H1 (cell line): ENCODE measurements at regions not wholly inside any gene's neighbourhood (a gene's known extent, or its start where the extent isn't known, plus 50 kb on each side); places are given as distances from the start of the nearest gene placed in this dataset.

ENCODE experiments used
- CTCF ChIA-PET: fragments of 300-600 bp; sonication (Branson Sonifier 250); formaldehyde crosslinking; loops from one replicate; lab custom pipeline; 2021; ENCODE audit not compliant: partially characterized antibody; lab: Charles Lee
- POLR2A ChIA-PET: fragments of 300-600 bp; sonication (Branson Sonifier 250); formaldehyde crosslinking; loops from one replicate; lab custom pipeline; 2021; ENCODE audit warnings: inconsistent platforms; ENCODE audit not compliant: partially characterized antibody; lab: Charles Lee
- DNase-seq, 2 experiments: peaks; one replicate each; pipeline versions ENCODE4 v3.0.0 to v3.0.0-alpha.2; 2010 to 2022; ENCODE audit warnings: low spot score in 2 of 2, low read depth in 1 of 2, mixed read lengths in 1 of 2
- FAIRE-seq: peaks from 2 replicates; lab custom pipeline; 2011; peaks lifted over from hg19 to GRCh38; lab: Jason Lieb, UNC
- H2AFZ ChIP-seq: 2 replicates; pipeline ENCODE4 v1.8.1; 2012; ENCODE audit warnings: low read length, inconsistent platforms
- H2AK5ac ChIP-seq: 2 replicates; pipeline ENCODE4 v1.6.1; 2013; ENCODE audit warnings: low read depth, low read length
- H2BK120ac ChIP-seq: replicated peaks from 2 replicates; pipeline ENCODE3; 2013; ENCODE audit warnings: low read depth, low read length, inconsistent platforms
- H2BK12ac ChIP-seq: 2 replicates; pipeline ENCODE4 v1.6.1; 2013; ENCODE audit warnings: low read depth, low read length
- H2BK15ac ChIP-seq: 2 replicates; pipeline ENCODE4 v1.6.1; 2013; ENCODE audit warnings: low read length
- H2BK20ac ChIP-seq: 2 replicates; pipeline ENCODE4 v1.6.1; 2013; ENCODE audit warnings: low read length
- H2BK5ac ChIP-seq: 2 replicates; pipeline ENCODE4 v1.6.1; 2013; ENCODE audit warnings: low read depth, low read length
- H3K14ac ChIP-seq: 2 replicates; pipeline ENCODE4 v1.6.1; 2013; ENCODE audit warnings: inconsistent platforms; ENCODE audit not compliant: insufficient read length
- H3K18ac ChIP-seq: 2 replicates; pipeline ENCODE4 v1.6.1; 2013; ENCODE audit warnings: low read length; ENCODE audit errors: extremely low read depth
- H3K23ac ChIP-seq: 2 replicates; pipeline ENCODE4 v1.6.1; 2013; ENCODE audit warnings: inconsistent platforms; ENCODE audit not compliant: insufficient read length
- H3K23me2 ChIP-seq: 2 replicates; pipeline ENCODE4 v1.6.1; 2013; ENCODE audit warnings: low read depth, low read length
- H3K27ac ChIP-seq: 2 replicates; pipeline ENCODE4 v1.6.1; 2011; ENCODE audit warnings: low read depth, low read length, inconsistent platforms
- H3K27me3 ChIP-seq, 4 experiments: replicated peaks in 1 of 4; 1 replicate in 1 of 4; 2 replicates in 3 of 4; pipeline versions ENCODE4 v1.6.1 to v1.8.1; 2011 to 2013; ENCODE audit warnings: low read length in 3 of 4, mild to moderate bottlenecking in 3 of 4, inconsistent platforms in 2 of 4, mixed read lengths in 2 of 4, moderate library complexity in 1 of 4; ENCODE audit not compliant: control insufficient read depth in 3 of 4, insufficient read depth in 3 of 4; ENCODE audit errors: extremely low read depth in 1 of 4
- H3K36me3 ChIP-seq, 4 experiments: 2 replicates each; pipeline versions ENCODE4 v1.6.1 to v1.8.1; 2011 to 2013; ENCODE audit warnings: mild to moderate bottlenecking in 4 of 4, low read length in 3 of 4, moderate library complexity in 2 of 4, control low read depth in 1 of 4, inconsistent platforms in 1 of 4; ENCODE audit not compliant: insufficient read depth in 4 of 4, control insufficient read depth in 2 of 4
- H3K4ac ChIP-seq: replicated peaks from 2 replicates; pipeline ENCODE3; 2013; ENCODE audit warnings: low read length, low read depth, mixed read lengths, inconsistent platforms; ENCODE audit not compliant: insufficient read length
- H3K4me1 ChIP-seq, 4 experiments: replicated peaks in 1 of 4; 1 replicate in 1 of 4; 2 replicates in 3 of 4; pipeline versions ENCODE4 v1.6.1 to v1.8.1; 2011 to 2013; ENCODE audit warnings: low read length in 3 of 4, inconsistent platforms in 2 of 4, mixed read lengths in 1 of 4; ENCODE audit not compliant: insufficient read depth in 4 of 4, control insufficient read depth in 3 of 4
- H3K4me2 ChIP-seq, 2 experiments: 2 replicates each; pipeline versions ENCODE4 v1.6.1 to v1.8.1; 2011 to 2013; ENCODE audit warnings: low read depth in 2 of 2, low read length in 2 of 2, control low read depth in 1 of 2, inconsistent platforms in 1 of 2, mild to moderate bottlenecking in 1 of 2; ENCODE audit not compliant: insufficient read depth in 1 of 2
- H3K4me3 ChIP-seq, 4 experiments: fragments of 200-600, 300-600 bp in 1 of 4; sonication (generic), shearing (Covaris generic), sonication (Bioruptor Twin) in 1 of 4; 2 replicates each; pipeline versions ENCODE4 v1.5.1 to v1.8.1; 2011 to 2016; ENCODE audit warnings: low read length in 4 of 4, low read depth in 3 of 4, control low read depth in 2 of 4, inconsistent platforms in 2 of 4, mild to moderate bottlenecking in 2 of 4, mixed read lengths in 1 of 4, moderate library complexity in 1 of 4; ENCODE audit not compliant: insufficient read depth in 2 of 4; ENCODE audit errors: extremely low read depth in 1 of 4
- H3K56ac ChIP-seq: replicated peaks from 2 replicates; pipeline ENCODE3; 2013; ENCODE audit warnings: low read depth, mild to moderate bottlenecking, mixed read lengths, low read length, inconsistent platforms; ENCODE audit not compliant: insufficient read length
- H3K79me1 ChIP-seq: 2 replicates; pipeline ENCODE4 v1.6.1; 2013; ENCODE audit warnings: low read depth, low read length, control low read depth
- H3K79me2 ChIP-seq, 2 experiments: 2 replicates each; pipeline versions ENCODE4 v1.6.1 to v1.8.1; 2012 to 2013; ENCODE audit warnings: low read length in 2 of 2, mild to moderate bottlenecking in 2 of 2, inconsistent platforms in 1 of 2; ENCODE audit not compliant: insufficient read depth in 2 of 2, control insufficient read depth in 1 of 2
- H3K9ac ChIP-seq, 4 experiments: replicated peaks in 1 of 4; 1 replicate in 1 of 4; 2 replicates in 3 of 4; pipeline versions ENCODE4 v1.6.1 to v1.8.1; 2011 to 2013; ENCODE audit warnings: low read depth in 3 of 4, low read length in 3 of 4, control low read depth in 2 of 4, mild to moderate bottlenecking in 2 of 4, moderate library complexity in 2 of 4, inconsistent platforms in 1 of 4; ENCODE audit errors: extremely low read depth in 1 of 4
- H3K9me3 ChIP-seq, 2 experiments: 2 replicates each; pipeline versions ENCODE4 v1.6.1 to v1.8.1; 2012 to 2013; ENCODE audit warnings: mild to moderate bottlenecking in 2 of 2, moderate library complexity in 2 of 2, control low read depth in 1 of 2, inconsistent platforms in 1 of 2, low read depth in 1 of 2, low read length in 1 of 2, mixed read lengths in 1 of 2; ENCODE audit not compliant: insufficient read depth in 2 of 2
- H4K20me1 ChIP-seq, 2 experiments: replicated peaks in 1 of 2; 2 replicates each; pipeline versions ENCODE3 to v1.8.1; 2011 to 2013; ENCODE audit warnings: inconsistent platforms in 2 of 2, low read length in 2 of 2, mild to moderate bottlenecking in 1 of 2; ENCODE audit not compliant: insufficient read depth in 2 of 2, control insufficient read depth in 1 of 2
- H4K5ac ChIP-seq: 2 replicates; pipeline ENCODE4 v1.6.1; 2013; ENCODE audit warnings: low read length, low read depth, mixed read lengths, inconsistent platforms; ENCODE audit not compliant: insufficient read length
- H4K8ac ChIP-seq: 2 replicates; pipeline ENCODE4 v1.8.0; 2013; ENCODE audit warnings: mild to moderate bottlenecking, moderate library complexity, low read length, inconsistent platforms; ENCODE audit not compliant: insufficient read depth; ENCODE audit errors: extremely low read depth
- H4K91ac ChIP-seq: replicated peaks from 2 replicates; pipeline ENCODE3; 2013; ENCODE audit warnings: low read length, mixed read lengths, inconsistent platforms; ENCODE audit not compliant: insufficient read length
- CBX5 ChIP-seq: fragments of 300-800, 300-1000 bp; sonication (generic); IDR thresholded peaks from 2 replicates; pipeline ENCODE4 v1.7.1; 2016; ENCODE audit warnings: antibody characterized with exemption, low read length, low read depth
- CBX8 ChIP-seq: fragments of 300-800, 300-1000 bp; sonication (generic); IDR thresholded peaks from 2 replicates; pipeline ENCODE4 v1.7.1; 2016; ENCODE audit warnings: low read depth, low read length, borderline replicate concordance
- CHD2 ChIP-seq: IDR thresholded peaks from 2 replicates; pipeline ENCODE4 v1.6.1; 2012; ENCODE audit warnings: low read length, improper control_type of control experiment
- CREB1 ChIP-seq: IDR thresholded peaks from 2 replicates; pipeline ENCODE4 v1.6.1; 2012; ENCODE audit warnings: inconsistent platforms
- CTCF ChIP-seq, 3 experiments: IDR thresholded peaks; 1 replicate in 2 of 3; 2 replicates in 1 of 3; pipeline versions ENCODE4 v1.5.1 to v1.6.1; 2011; ENCODE audit warnings: low read length in 3 of 3, mild to moderate bottlenecking in 3 of 3, inconsistent platforms in 2 of 3, low read depth in 1 of 3, moderate library complexity in 1 of 3; ENCODE audit not compliant: insufficient read depth in 1 of 3; ENCODE audit errors: control extremely low read depth in 1 of 3
- EGR1 ChIP-seq: IDR thresholded peaks from 2 replicates; pipeline ENCODE4 v1.6.1; 2011; ENCODE audit warnings: low read depth, low read length, borderline replicate concordance
- GTF2F1 ChIP-seq: IDR thresholded peaks from 2 replicates; pipeline ENCODE4 v1.6.1; 2012; ENCODE audit warnings: low read depth, low read length, improper control_type of control experiment, borderline replicate concordance
- SAP30 ChIP-seq: fragments of 300-600 bp; sonication (generic); IDR thresholded peaks from 2 replicates; pipeline ENCODE4 v1.7.1; 2012; ENCODE audit warnings: low read length, moderate library complexity, mild to moderate bottlenecking, inconsistent platforms; ENCODE audit not compliant: insufficient read depth, insufficient replicate concordance
- SP1 ChIP-seq: IDR thresholded peaks from 2 replicates; pipeline ENCODE4 v1.6.1; 2011; ENCODE audit warnings: low read depth, low read length
- SP4 ChIP-seq: IDR thresholded peaks from 2 replicates; pipeline ENCODE4 v1.6.1; 2012; ENCODE audit warnings: low read length, inconsistent platforms
- TBP ChIP-seq: IDR thresholded peaks from 2 replicates; pipeline ENCODE4 v1.6.1; 2011; ENCODE audit warnings: low read depth, low read length, improper control_type of control experiment
- TCF12 ChIP-seq: IDR thresholded peaks from 2 replicates; pipeline ENCODE4 v1.6.1; 2011; ENCODE audit warnings: low read depth, mild to moderate bottlenecking, low read length
- WGBS, 2 experiments: shearing (Covaris generic) in 1 of 2; methylation state at CpG; one replicate each; pipeline versions ENCODE4 v1.1.6 to v1.1.7; 2013 to 2015; ENCODE audit warnings: low lambda C conversion rate in 2 of 2, mixed read lengths in 2 of 2, inconsistent platforms in 1 of 2, low coverage in 1 of 2, missing lambda C conversion rate in 1 of 2; ENCODE audit not compliant: insufficient replicate concordance in 2 of 2, insufficient coverage in 1 of 2, insufficient read length in 1 of 2; ENCODE audit errors: extremely low coverage in 1 of 2, missing lambda C conversion rate in 1 of 2; 5-methylcytosine and 5-hydroxymethylcytosine counted together

- H3K79me1 ChIP-seq: no peaks in the 10 kb centered on the region
- POLR2A ChIA-PET: no interaction called here
- H3K9me3 ChIP-seq: no peaks in the 10 kb centered on the region
- no peak overlapping the region for H3K23ac ChIP-seq
- FAIRE-seq (no peak), DNase-seq (no peak)
- H2AFZ ChIP-seq: no peak overlapping the region
- no peaks in the 10 kb centered on the region for H3K79me2 ChIP-seq
- H4K5ac ChIP-seq: no peak overlapping the region
- H3K27ac ChIP-seq: no peak overlapping the region
- H3K18ac ChIP-seq: no peak overlapping the region
- H2BK12ac ChIP-seq: no peak overlapping the region
- H2BK20ac ChIP-seq: no peak overlapping the region
- no peaks in the 10 kb centered on the region for H3K23me2 ChIP-seq
- no peak overlapping the region for H3K14ac ChIP-seq
- H3K4ac ChIP-seq: no peak overlapping the region
- no peak overlapping the region for H2BK120ac ChIP-seq
- H2AK5ac ChIP-seq: no peak overlapping the region
- H4K20me1 ChIP-seq: no peaks in the 10 kb centered on the region
- no peak overlapping the region for H2BK5ac ChIP-seq
- no peaks in the 10 kb centered on the region; a peak in 1 of 7 replicates for H3K27me3 ChIP-seq
- no peak overlapping the region for H2BK15ac ChIP-seq
- H3K56ac ChIP-seq: no peak overlapping the region
- H3K4me3 ChIP-seq: no peak overlapping the region
- no peaks in the 10 kb centered on the region for H3K36me3 ChIP-seq
- H4K91ac ChIP-seq: no peak overlapping the region
- 92% methylated on average over 16 of the region's 20 CpGs; no CpG with 5 or more reads in 1 of the 2 experiments for WGBS, 2 experiments
- no peak overlapping the region for H3K4me2 ChIP-seq
- no peak overlapping the region for H3K9ac ChIP-seq
- CTCF ChIA-PET: interaction anchor here (1.2 kb wide), 1 partner anchor 86 kb away, joined by 4 read pairs; no protein-coding TSS in a partner anchor
- peaks cover 0 to 4% (median 0%) of the 10 kb centered on the region in 4 experiments; a peak in 3 of 7 replicates for H3K4me1 ChIP-seq
- peak overlapping the region; percentile 16 for H4K8ac ChIP-seq
- TF ChIP-seq SP1: no peak
- TF ChIP-seq CREB1: no peak
- TF ChIP-seq TCF12: no peak
- no peak for TF ChIP-seq SP4
- TF ChIP-seq CTCF (IDR thresholded peaks at IDR 0.05; ENCODE audit: control extremely low read depth in 1 of 3, insufficient read depth in 1 of 3, low read depth in 1 of 3, low read length in 3 of 3): no peak
- no peak for TF ChIP-seq CBX8
- no peak for TF ChIP-seq TBP
- TF ChIP-seq CBX5: no peak
- no peak for TF ChIP-seq GTF2F1
- no peak for TF ChIP-seq EGR1
- no peak for TF ChIP-seq SAP30
- no peak for TF ChIP-seq CHD2
Measured at GRCh38 chr16:29314292-29314934, 92.1 kb downstream of the NPIPB11 start.
